Loucy (cell line): ENCODE measurements at regions not wholly inside any gene's neighbourhood (a gene's known extent, or its start where the extent isn't known, plus 50 kb on each side); places are given as distances from the start of the nearest gene placed in this dataset.

Source experiments
- CTCF ChIP-seq: fragments of 200-600 bp; sonication (generic); conservative IDR thresholded peaks from 2 replicates; pipeline ENCODE4 v1.5.1; 2014; ENCODE audit warnings: mild to moderate bottlenecking, antibody characterized with exemption, low read length
- EZH2phosphoT487 ChIP-seq: fragments of 200-600 bp; IDR thresholded peaks from 2 replicates; pipeline ENCODE4 v1.6.1; 2018; ENCODE audit warnings: antibody characterized with exemption, mild to moderate bottlenecking, moderate library complexity, borderline replicate concordance

GRCh38 chr6:128719786-128720185 lies 163.2 kb upstream of the LAMA2 start:
- TF ChIP-seq CTCF = no peak
- no peak for TF ChIP-seq EZH2phosphoT487
